Stimulated activated CD4-positive, alpha-beta T cell treated with anti-CD3 and anti-CD28 coated beads, Interleukin-2, amount 100 ng/mL, for 24 hours (primary cell): ENCODE measurements at regions not wholly inside any gene's neighbourhood (a gene's known extent, or its start where the extent isn't known, plus 50 kb on each side); places are given as distances from the start of the nearest gene placed in this dataset.
A peak's percentile ranks its signal among the peaks of the same experiment; 100 is the strongest.

Source experiments
- DNase-seq, 2 donors: peaks; one replicate each; pipeline ENCODE4 v3.0.0-alpha.2; 2020

DNA sequence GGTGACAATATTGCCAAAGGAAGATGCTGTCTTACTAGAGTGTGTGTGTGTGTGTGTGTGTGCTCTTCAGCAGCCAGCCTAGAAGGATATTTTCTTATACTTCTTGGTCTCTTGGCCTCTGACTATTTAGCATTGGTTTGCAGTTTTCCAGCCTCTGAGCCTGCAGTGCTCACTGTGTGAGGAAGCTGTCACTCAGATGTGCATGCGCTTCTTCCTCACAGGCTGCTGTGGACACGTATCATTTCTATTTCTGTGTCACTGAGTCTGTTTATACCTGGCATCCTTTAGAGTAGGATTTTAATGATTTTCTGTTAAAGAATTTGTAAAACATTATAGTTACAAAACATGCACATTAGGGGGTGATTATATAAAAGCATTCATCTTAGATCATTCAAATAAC lies 83.3 kb downstream of the ALDH8A1 start:
- DNase-seq: no peak

DNA sequence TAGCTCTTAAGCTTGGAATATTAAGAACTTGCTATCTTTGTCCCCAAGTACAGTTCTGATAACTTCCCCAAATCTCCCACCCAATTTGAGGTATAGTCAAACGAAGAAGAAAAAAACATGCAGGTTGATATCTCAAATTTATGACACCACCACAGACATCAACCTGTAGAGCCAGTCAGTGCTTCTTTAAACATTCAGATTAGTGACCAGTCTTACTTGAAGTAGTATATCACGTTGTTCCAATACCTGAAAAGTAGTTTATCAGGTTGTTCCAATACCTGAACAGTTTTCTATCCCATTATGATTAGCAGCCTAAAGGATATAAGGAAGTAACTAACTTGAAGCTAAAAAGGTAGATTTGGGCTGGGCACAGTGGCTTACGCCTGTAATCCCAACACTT lies 85.3 kb downstream of the ALDH8A1 start:
- DNase-seq: no peak

DNA sequence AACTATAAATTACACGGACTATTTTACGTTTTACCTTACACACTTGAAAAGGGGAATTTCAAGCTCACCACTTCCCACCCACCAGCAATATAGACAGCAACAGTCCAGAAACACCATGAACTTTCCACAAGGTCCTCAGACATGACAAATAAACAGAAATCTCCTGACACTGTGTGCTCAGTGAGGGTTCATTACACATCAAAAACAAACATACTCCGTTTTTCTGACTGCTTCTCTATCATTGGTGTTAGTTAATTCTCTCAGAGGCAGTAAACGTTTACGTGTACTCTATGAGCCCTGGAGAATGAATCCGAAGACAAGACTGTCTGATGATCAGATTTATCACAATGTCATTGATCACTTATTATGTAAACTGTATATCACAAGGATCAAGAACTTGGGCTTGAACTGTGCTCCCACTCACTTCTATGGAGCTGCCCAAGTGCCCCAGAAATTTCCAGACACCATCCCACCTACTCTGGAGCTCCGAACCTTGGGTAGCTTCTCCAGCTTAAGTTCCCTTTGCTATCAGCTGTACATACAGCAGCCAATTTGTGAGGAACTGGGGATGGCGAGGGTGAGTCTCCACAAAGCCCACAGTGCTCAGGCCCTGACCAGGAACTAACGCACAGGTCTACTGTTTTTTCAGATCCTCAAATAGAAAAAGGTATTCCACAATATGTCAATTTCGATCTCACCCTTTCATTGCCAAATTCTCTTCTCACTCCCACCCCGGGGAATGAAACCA lies 86.0 kb downstream of the ALDH8A1 start:
- DNase-seq: no peak

DNA sequence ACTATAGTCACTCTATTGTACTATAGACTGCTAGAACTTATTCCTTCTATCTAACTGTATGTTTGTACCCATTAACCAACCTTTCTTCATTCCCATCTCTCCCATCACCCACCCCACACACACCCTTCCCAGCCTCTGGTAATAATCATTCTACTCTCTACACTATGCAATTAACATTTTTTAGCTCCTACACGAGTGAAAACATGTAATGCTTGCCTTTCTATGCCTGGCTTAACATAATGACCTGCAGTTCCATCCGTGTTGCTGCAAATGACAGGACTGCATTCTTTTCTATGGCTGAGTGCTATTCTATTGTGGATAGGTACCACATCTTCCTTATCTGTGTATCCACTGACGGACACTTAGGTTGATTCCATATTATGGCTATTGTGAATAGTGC lies 95.5 kb downstream of the ALDH8A1 start:
- DNase-seq: no peak

DNA sequence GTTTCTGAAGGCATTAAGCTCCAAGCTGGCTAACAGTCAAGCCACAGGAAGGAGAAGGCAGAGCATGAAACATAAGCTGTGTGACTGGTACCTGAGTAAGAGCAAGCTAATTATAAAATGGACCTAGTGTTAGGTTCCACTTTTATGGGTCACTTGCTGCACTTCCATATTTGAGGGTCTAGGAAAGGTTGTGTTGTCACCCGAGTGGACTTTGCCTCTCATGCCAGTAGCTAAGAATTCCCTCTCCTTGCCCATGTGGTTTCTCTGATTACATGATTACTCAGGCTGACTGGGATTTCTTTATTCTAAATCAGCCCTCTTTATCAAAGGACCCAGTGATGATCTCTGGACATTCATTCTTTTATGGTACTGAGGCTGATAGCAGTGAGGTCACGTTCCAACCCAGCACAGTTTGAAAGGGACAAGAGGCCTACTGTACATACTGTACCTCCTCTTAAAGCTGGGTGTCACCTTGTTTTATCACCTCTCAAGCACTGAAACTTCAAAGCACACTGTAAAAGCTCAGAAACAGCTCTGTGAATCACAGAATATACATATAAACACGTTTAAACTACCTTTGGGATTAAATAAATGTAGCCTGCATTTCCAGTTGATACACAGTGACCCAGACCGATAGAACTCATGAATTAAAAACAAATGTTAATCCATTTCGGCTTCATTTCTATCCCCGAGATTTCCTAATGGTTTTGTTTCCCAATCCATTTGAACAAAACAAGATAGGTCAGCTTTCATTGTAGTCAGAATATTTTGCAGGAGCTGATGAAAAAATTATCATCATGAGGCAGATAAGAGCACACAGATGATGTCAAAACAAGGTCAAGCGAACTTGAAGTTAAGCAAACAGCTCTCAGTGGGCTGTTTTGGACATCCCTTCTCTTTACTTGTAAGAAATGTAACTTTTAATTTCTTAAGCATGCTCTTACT lies 96.5 kb downstream of the ALDH8A1 start:
- DNase-seq: no peak

DNA sequence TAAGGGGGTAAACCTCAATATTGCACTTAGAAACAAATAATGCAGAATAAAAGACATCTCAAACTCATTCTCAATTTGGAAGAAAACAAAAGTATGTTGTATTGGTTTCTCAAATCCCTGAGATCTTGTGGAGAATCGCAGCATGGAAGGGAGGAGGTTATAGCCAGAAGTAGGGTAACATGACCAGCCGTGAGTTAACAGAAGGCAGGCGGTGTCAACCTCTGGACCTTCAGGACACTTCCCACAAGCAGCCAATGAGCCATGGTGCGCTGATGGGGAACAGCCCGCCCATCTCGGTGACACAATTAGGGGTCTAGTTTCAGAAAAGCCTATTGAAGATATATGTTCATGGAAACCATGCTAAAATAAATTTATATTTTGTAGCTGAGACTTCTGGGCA lies 98.4 kb downstream of the ALDH8A1 start:
- no peak for DNase-seq

DNA sequence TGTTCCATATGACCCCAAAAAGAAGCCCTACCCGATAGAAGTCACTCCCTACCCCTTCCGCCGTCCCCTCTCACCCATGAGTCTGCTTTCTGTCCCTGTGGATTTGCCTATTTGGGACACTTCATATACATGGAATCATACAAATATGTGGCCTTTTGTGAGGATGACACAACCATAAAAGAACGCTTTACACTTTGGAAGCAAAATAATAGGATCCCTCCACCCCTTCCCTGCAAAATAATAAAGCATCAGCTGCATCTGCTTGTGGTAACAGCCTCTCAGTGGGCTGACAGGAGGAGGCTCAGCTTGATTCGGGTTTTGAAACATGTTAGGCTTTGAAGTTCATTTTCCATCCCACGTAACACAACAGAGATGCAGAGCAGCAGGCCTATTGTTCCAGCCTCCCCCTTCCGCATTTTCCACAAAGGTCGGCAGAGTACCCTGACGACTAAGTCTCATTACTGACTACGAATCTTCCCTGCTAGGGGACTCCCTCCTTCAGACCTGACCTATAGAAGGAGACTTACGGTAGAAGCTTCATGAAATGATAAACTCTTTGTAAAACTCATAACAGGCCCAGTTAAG lies 99.1 kb downstream of the ALDH8A1 start:
- no peak for DNase-seq

DNA sequence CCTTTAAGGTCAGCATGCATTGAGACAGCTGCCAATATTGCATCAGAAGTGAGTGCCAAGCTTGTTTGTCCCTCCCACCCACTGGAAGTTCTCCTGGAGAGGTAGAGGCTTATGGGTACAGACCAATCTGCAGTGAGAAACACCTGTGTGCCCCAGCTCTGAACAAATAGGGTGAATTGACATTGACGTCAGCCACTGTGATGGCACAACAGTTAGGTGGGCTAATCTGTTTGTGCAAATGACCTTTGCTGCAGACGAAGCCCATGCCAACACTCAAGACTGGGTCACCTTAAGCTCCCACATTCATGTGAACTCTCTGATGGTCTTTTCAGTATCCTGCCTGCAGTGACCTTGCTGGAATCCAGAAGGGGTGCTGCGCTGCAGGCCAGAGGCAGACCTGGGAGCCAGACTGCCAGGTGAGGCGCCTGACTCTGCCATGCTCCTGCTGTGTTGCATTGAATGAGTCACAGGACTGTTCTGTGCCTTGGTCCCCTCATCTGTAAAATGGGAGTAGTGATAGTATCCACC lies 99.9 kb downstream of the ALDH8A1 start:
- no peak for DNase-seq

DNA sequence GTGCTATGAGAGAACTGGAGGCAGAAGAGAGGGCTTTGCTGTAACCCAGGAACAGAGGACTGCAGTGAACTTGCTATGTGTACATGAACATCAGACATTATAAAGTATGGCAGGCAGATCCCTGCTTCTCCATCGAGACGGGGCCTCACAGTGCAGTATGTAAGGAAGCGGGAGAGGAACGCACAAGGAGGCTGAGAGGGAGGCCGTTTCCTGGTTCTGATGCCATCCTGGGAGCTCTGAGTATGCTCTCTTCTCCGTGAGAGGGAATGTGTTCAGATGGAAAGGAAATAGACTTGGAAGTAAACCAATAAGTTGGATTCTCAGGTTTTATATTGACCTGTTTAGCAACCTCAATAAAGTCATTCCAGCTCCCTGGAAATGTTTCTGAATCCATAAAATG lies 101.8 kb downstream of the ALDH8A1 start:
- DNase-seq: no peak

DNA sequence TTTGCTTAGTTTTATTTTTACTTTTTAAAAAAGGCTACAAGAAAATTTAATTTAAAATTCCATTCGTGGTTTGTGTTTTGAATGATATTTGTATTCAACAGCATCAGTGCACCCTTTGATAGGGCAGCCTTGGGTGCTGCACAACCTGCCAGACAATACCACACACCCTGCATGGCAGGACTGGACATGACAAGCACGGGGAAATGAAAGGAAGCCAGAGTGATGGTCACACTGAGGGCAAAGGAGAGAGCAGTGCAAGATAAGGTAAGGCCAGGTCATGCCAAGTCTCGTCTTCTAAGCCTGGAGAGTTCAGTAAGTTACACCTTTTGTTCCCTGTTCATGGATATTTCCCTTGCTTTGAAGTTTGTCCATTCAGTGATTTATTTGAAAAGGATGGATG lies 103.0 kb downstream of the ALDH8A1 start:
- no peak for DNase-seq

DNA sequence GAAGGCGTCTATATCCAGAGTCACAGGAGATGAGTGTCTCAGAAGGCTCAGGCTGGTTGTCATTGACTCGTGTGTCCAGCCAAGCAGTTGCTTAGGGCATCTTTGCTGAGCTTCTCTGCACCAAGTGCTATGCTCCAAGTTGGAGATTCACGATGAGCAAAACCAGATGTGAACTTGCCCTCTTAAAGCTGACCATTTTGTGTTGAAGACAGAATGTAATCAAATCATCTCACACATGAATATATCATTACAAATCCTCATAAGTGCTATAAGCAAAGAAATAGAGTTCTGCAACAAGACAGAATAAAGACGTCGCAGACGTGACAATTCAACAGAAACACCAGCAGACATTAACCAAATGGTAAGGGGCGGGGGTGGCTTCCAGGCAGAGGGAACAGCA lies 103.9 kb downstream of the ALDH8A1 start:
- DNase-seq: no peak

DNA sequence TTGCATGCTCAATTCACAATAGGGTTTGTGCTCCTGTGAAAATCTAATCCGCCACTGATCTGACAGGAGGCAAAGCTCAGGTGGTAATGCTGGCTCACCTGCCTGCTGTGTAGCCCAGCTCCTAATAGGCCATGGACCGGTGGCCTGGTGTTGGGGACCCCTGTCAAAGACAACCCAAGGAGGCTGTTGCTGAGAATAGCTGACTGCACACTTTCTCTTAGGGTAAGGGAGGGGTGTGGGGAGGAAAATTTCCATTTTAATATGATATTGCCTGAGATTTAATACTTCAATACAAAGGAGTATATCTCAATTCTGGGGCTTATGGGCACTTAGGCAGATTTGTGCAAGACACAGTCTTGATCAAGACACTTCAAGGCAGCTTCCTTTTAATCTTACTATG lies 105.8 kb downstream of the ALDH8A1 start:
- DNase-seq: no peak

DNA sequence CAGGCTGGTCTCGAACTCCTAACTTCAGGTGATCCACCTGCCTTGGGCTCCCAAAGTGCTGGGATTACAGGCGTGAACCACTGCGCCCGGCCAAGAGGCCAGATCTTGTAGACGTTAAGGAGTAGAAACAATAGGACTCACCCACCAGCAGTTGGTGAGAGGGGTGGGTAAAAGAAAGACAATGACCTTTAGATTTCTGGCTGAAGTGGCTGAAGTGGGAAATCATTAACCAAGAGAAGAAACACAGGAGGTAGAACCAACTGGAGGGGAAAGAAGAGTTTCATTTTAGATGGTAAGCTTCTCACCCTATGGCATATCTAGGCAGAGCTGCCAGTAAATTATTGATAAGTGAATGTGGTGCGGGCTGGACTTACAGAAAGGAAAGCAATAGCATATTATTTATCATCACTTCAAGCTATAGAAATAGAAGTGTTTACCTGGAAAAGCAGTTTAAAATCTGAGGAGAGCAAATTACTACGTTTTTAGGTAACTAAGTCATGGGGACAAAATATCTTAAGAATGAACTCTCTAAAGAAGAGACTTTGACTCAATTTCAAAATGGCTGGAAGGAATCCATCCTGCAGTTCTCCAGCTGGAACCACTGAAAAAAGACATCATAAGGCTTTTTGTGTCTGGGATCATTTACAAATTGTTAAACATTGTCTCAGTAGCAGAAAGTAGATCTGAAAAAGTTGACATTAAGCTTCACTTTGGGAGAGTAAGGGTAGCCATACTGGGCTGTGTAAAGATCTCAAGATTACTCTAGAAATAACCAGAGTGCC lies 109.6 kb downstream of the ALDH8A1 start:
- DNase-seq: no peak

DNA sequence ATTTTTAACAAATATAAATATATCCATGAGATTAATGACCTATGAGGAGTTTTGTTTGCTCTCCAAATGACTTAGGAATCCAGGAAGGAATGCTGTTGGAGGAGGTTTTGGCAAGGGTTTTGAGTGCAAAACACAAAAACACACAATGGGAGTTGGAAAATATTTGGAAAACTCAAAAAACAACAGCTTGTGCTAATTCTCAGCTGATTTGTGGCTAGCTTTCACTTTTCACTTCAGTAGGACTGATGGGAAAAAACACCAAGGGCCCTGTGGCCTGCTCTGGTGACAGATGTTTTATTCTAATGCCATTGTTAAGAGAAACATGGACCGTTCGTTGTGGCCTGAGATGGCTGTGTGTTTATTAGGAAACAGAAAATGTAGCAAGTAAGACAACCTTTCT lies 113.9 kb downstream of the ALDH8A1 start:
- DNase-seq: no peak

DNA sequence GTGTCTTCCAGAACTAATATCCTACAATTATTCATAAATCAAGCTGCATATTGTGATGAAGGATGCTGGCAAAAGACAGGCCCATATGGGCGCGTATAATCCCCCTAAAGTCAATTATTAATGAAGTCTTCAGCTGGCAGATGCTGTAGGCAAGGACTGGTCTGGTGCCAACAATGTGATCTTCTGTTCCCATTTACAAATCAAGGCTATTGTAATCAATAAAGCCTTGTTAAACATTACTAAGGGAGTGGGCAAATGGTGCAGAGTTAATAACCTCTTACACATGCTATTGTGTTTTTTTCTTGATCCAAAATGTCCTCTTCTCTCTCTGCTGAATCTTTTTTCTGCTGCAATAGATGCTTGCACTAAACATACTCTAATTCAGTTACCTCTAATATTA lies 119.0 kb downstream of the ALDH8A1 start:
- no peak for DNase-seq

DNA sequence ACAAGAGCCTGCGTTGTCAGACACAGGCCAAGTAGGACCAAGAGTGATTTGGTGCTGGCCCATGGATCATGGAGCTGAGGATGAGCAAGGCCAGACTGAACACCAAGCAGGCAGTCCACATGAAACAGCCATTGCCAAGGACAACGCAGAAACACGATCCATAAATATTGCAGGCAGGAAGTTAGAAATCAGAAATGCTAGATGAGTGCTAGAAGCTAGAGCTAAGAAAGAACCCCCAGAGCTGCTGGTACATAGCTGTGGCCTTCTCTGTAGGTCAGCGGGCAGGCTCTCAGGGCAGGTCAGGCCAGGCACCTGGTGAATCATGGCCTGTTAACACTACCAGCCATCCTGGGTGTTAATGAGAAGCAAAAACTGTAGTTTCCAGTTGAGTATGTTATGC lies 119.7 kb downstream of the ALDH8A1 start:
- DNase-seq: no peak

DNA sequence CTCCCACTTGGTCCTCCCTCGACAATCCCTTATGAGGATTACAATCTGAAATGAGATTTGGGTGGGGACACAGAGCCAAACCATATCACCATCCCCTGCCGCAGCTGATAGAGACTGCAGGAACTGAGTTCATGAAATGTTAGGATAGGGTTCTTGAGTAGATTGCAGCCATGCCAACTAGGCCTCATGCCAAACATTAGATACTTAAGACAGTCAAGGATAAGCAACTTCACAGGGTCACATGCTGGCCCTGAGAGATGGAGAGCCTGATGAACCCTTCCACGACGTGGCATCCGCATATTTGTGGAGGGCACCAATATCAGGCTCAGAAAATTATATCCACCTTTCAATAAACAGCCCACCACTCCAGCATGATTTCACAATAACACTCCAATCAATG lies 121.3 kb downstream of the ALDH8A1 start:
- DNase-seq: no peak

DNA sequence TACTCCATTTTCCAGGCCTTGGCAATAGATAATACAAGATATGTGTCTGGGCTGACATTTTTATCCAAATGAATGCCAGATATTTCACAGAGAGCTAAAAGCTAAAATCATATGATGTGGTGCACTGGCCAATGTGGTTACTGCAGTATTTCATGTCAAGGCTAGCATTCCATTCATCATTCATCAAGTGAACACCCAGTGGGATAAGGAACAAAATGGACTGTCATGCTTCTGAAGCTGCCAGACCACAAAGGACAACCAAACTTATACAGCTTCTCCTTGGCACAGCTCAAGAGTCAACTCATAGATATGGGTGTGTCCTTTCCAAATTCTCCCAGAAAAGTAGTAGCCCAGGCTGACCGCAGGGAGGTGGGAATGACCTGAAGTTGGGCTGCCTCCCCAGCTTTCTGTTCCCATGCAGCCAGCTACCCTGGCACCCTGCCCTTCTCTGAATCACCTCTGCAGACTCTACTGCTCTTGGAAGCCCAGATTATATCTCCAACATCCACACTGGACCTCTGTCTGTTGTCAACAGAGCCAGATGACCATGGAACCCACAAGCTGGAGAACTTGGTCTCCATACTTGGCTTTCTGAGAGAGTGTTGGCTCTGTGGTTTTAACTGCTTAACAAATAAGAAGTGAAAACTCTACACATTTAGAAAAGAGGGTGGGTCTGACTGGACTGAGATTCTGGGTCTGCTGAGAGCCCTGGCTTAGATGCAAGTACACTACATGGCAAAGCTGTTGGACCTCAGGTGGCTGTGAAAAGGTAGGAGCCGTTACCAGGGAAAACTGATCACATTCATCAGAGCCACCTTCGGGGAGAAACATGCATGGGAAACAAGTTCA lies 122.8 kb downstream of the ALDH8A1 start:
- DNase-seq: no peak

DNA sequence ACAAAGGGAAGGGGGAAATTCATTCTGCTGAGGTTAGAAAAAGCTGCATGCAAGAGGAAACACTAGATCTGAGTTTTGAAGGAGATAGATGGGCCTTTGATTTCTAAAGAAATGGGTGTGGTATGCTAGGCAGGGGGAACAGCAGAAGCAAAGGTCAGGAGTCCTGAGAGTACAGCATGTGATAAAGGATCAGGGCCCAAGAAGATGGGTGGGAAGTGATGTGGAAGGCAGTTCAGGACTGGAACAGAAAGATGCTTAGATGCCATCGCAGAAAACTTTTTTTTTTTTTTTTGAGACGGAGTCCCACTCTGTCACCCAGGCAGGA lies 126.2 kb downstream of the ALDH8A1 start:
- no peak for DNase-seq

DNA sequence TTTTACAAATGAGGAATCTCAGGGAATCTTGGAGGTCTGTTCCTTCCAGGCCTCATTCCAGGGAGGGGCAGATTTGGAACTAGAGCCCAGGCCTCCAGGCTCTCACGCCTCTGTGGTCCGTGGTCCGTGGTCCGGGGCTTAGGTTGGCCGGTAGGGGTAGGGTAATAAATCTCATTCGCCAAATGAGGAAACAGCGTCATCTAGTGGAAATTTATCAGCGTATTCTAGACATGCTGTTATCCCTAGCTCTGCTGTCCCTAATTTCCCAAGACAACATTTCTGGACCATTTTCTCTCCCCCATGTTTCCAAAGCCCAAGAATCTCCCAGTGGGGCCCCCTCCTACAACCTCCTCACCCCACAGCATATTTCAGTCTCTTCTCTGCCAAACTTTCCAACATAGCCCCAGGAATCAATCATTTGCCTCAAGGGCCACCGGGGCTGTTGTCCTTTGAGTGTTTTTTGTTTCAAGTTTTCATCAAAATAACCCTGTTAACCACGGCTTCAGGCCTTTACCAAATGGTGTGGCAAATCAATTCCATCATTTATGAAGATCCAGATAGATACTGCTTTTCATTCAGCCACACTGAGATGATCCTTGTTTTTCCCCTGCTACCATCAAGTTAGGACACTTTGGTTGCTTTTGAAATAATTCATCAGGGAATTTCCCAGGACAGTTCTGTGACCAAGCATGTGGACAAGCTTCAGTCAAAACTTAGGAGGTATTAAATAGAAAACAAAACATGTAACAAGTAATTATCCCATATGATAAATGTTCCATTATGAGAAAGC lies 126.8 kb downstream of the ALDH8A1 start:
- DNase-seq: peak; percentile 7 to 24
